ENCODE measurements at regions not wholly inside any gene's neighbourhood (a gene's known extent, or its start where the extent isn't known, plus 50 kb on each side); places are given as distances from the start of the nearest gene placed in this dataset.
"Not testable (repeated sequence)": the region's sequence is repeated elsewhere in the genome, so short reads cannot be mapped to it uniquely, and the experiment has no call there.

DNA sequence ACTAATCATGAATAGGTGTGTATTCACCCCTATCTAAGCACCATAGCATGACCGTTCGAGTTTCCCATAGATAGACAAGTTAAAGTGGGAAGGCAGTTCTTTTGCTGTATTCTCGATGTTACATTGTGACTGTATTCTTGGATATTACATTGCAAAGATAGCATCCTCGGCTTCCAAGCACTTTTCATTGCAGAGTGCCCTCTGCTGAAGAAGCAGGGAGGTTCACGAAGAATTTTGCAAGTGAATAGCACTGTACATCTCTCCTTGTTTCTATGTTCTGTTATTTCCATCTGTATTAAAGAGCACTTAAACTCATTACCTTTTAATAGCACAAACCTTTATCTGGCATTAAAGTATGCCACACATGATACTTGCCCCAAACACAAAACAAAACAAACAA is 426.7 kb upstream of the ARX start:
- in situ Hi-C loops (cut with MboI; ENCODE audit: low sequenced_read_pairs) = no loop called here

- in situ Hi-C loops (cut with MboI; ENCODE audit: low sequenced_read_pairs) = no loop called here
These were observed 417.5 kb upstream of the ARX start for GRCh38 chrX:25433307-25433706.

- in situ Hi-C loops (cut with MboI; ENCODE audit: low sequenced_read_pairs) = no loop called here
These were observed 416.6 kb upstream of the ARX start for GRCh38 chrX:25432396-25432795.

- in situ Hi-C loops (cut with MboI; ENCODE audit: low sequenced_read_pairs) = no loop called here
These were observed 412.2 kb upstream of the ARX start for GRCh38 chrX:25427873-25428555.

GRCh38 chrX:25404163-25404562 is 388.4 kb upstream of the ARX start:
- in situ Hi-C loops (cut with MboI; ENCODE audit: low sequenced_read_pairs) = not testable (repeated sequence)

GRCh38 chrX:25389266-25389665 is 373.5 kb upstream of the ARX start:
- in situ Hi-C loops (cut with MboI; ENCODE audit: low sequenced_read_pairs) = no loop called here

- in situ Hi-C loops (cut with MboI; ENCODE audit: low sequenced_read_pairs) = no loop called here
These were observed 367.4 kb upstream of the ARX start for GRCh38 chrX:25383196-25383595.

- in situ Hi-C loops (cut with MboI; ENCODE audit: low sequenced_read_pairs) = no loop called here
These were observed 340.7 kb upstream of the ARX start for GRCh38 chrX:25356456-25356855.

- in situ Hi-C loops (cut with MboI; ENCODE audit: low sequenced_read_pairs) = no loop called here
These were observed 328.6 kb upstream of the ARX start for GRCh38 chrX:25344161-25344936.

DNA sequence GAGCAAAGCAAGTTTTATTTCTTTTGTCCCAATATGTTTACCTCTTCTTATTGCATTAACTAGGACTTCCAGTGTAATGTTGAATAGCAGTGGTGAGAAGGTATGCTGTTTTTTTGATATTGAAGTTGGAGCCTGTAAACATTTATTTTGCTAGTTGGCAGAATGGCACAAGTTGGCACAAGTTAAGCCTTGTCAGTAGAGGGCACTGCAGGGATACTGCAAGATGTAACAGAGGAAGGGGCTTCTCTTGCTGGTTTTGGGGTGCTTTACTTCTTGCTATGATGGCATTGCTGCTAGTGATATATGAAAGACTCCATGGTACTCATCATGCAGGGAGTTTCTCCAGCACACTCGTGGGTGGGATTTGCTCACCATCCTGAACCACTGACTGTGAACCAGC is 327.3 kb upstream of the ARX start:
- in situ Hi-C loops (cut with MboI; ENCODE audit: low sequenced_read_pairs) = no loop called here

DNA sequence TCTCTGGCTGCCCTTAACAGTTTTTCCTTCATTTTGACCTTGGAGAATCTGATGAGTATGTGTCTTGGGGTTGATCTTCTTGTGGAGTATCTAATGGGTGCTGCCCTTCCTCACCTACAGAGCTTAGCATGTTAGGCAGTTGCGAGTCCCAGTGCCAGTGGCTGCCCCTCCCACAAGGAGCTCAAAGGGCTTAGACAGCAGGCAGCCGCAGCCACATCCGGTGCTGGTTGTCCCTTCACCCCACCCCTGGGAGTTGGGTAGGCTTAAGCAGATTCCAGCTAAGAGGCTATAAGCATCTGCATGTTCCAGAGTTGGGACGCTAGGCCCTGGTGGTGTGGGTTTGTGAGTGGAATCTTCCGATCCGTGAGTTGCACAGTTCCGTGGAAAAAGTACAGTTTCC is 322.1 kb upstream of the ARX start:
- in situ Hi-C loops (cut with MboI; ENCODE audit: low sequenced_read_pairs) = no loop called here

- in situ Hi-C loops (cut with MboI; ENCODE audit: low sequenced_read_pairs) = no loop called here
These were observed 285.2 kb upstream of the ARX start for GRCh38 chrX:25300994-25301393.

DNA sequence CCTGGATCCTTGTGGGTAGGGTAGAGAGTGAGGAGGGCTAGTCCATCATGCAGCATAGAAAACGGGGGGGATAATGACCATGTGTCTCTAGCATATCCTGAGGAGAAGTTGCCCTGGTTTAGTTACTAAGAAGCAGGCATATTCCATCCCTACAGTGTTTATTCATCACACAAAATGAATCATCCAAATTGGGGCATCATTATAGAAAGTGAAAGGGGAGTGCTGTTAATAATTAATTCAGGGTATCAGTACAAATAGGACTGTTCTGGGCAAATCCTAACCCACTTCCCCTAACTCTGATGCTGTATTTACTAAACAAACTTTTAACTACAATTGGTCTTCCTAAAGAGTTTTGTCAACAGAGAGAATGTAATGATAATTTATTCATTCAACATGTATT is 281.1 kb upstream of the ARX start:
- in situ Hi-C loops (cut with MboI; ENCODE audit: low sequenced_read_pairs) = no loop called here

GRCh38 chrX:25295466-25295865 is 279.7 kb upstream of the ARX start:
- in situ Hi-C loops (cut with MboI; ENCODE audit: low sequenced_read_pairs) = no loop called here

- in situ Hi-C loops (cut with MboI; ENCODE audit: low sequenced_read_pairs) = no loop called here
These were observed 274.4 kb upstream of the ARX start for GRCh38 chrX:25290132-25290531.

- in situ Hi-C loops (cut with MboI; ENCODE audit: low sequenced_read_pairs) = no loop called here
These were observed 272.9 kb upstream of the ARX start for GRCh38 chrX:25288676-25289075.

GRCh38 chrX:25287521-25287920 is 271.8 kb upstream of the ARX start:
- in situ Hi-C loops (cut with MboI; ENCODE audit: low sequenced_read_pairs) = no loop called here

GRCh38 chrX:25285598-25285997 is 269.8 kb upstream of the ARX start:
- in situ Hi-C loops (cut with MboI; ENCODE audit: low sequenced_read_pairs) = no loop called here

DNA sequence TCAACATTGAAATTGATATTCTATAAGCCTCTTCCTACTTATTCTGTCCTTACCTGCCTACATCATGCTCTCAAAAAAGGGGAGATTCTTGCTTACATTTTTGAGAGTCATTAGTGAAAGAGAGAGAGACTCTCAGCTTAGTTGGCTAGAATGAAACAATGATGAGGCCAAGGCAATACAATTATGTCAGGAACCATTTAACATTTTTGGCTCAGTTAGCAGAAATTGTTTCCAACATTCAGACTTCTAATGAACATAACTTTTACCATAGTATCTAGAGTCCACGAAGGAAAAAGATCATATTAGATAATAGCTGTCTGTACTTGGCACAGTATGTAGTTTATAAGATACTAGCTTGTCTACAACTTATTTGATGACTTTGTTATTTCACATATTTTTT is 263.7 kb upstream of the ARX start:
- in situ Hi-C loops (cut with MboI; ENCODE audit: low sequenced_read_pairs) = no loop called here

DNA sequence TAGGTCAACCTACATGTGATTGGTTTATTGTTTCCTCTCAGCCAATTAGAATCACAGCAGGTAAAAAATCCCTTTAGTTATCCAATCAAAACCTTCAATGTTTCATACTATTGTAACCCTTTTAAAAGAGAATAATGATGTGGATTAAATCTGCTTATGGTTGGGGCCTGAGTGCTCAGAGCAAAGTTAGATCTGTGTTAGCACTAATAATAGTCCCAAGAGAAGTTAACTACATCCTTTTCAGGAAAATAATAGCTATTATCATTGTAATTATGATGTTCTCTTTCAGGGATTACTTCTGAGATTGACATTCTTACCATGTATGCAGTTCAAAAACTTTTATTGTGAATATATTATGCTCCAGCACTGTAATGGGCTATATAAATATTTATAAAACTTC is 262.6 kb upstream of the ARX start:
- in situ Hi-C loops (cut with MboI; ENCODE audit: low sequenced_read_pairs) = no loop called here

DNA sequence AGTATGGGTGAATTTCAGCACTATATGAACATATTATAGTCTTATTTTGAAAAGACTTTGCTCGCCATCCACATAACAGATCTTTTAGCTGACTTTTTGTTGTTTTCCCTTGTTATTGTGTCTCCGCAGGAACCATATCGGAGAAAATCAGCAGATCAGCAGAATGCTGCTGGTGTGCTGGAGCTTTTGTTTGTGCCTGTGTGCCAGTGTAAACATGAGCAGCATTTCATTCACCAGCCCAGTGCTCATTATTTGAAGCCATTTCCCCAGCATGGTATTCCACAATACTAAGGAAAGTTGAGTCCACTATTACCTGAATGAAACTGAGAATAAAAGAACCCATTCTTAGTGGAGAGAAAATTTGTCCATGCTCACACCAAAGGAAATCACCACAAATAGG is 261.8 kb upstream of the ARX start:
- in situ Hi-C loops (cut with MboI; ENCODE audit: low sequenced_read_pairs) = no loop called here

GRCh38 chrX:25275159-25275558 is 259.4 kb upstream of the ARX start:
- in situ Hi-C loops (cut with MboI; ENCODE audit: low sequenced_read_pairs) = no loop called here

DNA sequence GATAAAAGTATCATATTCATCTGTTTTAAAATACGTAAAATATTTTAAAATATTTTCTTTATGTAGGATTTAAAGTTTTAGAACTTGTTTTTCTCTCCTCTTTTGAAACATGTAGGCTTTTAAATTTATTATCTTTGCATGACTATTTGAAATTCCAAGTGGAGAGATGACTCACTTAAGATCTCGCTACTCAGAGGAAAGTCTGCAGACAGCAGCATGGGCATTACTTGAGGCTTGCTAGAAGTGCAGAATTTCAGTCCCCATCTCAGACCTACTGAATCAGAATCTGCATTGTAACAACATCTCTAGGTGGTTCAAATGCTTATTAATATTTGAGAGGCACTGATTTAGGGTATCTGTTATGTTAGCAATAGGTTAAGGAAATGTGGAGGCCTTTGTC is 225.7 kb upstream of the ARX start:
- in situ Hi-C loops (cut with MboI; ENCODE audit: low sequenced_read_pairs) = no loop called here
